Endothelial cell (in vitro differentiated cells): ENCODE measurements at regions not wholly inside any gene's neighbourhood (a gene's known extent, or its start where the extent isn't known, plus 50 kb on each side); places are given as distances from the start of the nearest gene placed in this dataset.

Source experiments
- DNase-seq: peaks from one replicate; pipeline ENCODE4 v3.0.0; 2021; ENCODE audit warnings: low spot score
- H3K27ac Mint-ChIP-seq: one replicate; pipeline ENCODE4 v1.8.0; 2021; ENCODE audit warnings: mixed read lengths, inconsistent platforms; ENCODE audit not compliant: unreplicated experiment
- H3K27me3 Mint-ChIP-seq: one replicate; pipeline ENCODE4 v1.8.0; 2021; ENCODE audit warnings: mild to moderate bottlenecking, moderate library complexity, mixed read lengths, inconsistent platforms; ENCODE audit not compliant: unreplicated experiment
- H3K36me3 Mint-ChIP-seq: one replicate; pipeline ENCODE4 v1.8.0; 2021; ENCODE audit warnings: mild to moderate bottlenecking, low read depth, mixed read lengths, inconsistent platforms; ENCODE audit not compliant: unreplicated experiment
- H3K4me1 Mint-ChIP-seq: one replicate; pipeline ENCODE4 v1.8.0; 2021; ENCODE audit warnings: mild to moderate bottlenecking, mixed read lengths, inconsistent platforms; ENCODE audit not compliant: unreplicated experiment
- H3K4me3 Mint-ChIP-seq: one replicate; pipeline ENCODE4 v1.8.0; 2021; ENCODE audit warnings: mild to moderate bottlenecking, mixed read lengths, inconsistent platforms; ENCODE audit not compliant: unreplicated experiment
- H3K9me3 Mint-ChIP-seq: one replicate; pipeline ENCODE4 v1.8.0; 2021; ENCODE audit warnings: mixed read lengths, inconsistent platforms; ENCODE audit not compliant: unreplicated experiment
- TF ChIP-seq, protein P1 (sequence below): fragments of 200-600 bp; sonication (generic); IDR thresholded peaks from one replicate; pipeline ENCODE4 v1.5.0; 2021; ENCODE audit warnings: antibody characterized with exemption; ENCODE audit not compliant: unreplicated experiment

- Mint-ChIP-seq H3K27me3 (no peaks in the 10 kb centered on the region), H3K27ac (no peak overlapping the region), H3K4me3 (no peak overlapping the region), H3K4me1 (no peaks in the 10 kb centered on the region), H3K9me3 (no peaks in the 10 kb centered on the region), H3K36me3 (no peaks in the 10 kb centered on the region)
- TF ChIP-seq, protein P1, sequence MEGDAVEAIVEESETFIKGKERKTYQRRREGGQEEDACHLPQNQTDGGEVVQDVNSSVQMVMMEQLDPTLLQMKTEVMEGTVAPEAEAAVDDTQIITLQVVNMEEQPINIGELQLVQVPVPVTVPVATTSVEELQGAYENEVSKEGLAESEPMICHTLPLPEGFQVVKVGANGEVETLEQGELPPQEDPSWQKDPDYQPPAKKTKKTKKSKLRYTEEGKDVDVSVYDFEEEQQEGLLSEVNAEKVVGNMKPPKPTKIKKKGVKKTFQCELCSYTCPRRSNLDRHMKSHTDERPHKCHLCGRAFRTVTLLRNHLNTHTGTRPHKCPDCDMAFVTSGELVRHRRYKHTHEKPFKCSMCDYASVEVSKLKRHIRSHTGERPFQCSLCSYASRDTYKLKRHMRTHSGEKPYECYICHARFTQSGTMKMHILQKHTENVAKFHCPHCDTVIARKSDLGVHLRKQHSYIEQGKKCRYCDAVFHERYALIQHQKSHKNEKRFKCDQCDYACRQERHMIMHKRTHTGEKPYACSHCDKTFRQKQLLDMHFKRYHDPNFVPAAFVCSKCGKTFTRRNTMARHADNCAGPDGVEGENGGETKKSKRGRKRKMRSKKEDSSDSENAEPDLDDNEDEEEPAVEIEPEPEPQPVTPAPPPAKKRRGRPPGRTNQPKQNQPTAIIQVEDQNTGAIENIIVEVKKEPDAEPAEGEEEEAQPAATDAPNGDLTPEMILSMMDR, result no peak
- DNase-seq, result no peak
Measured at GRCh38 chr1:80385650-80386049, 1379.1 kb upstream of the ADGRL4 start.

GRCh38 chr1:80384959-80385358 is 1378.4 kb upstream of the ADGRL4 start:
- Mint-ChIP-seq H3K27me3 (no peaks in the 10 kb centered on the region), H3K4me1 (no peaks in the 10 kb centered on the region), H3K27ac (no peak overlapping the region), H3K9me3 (no peaks in the 10 kb centered on the region), H3K36me3 (no peaks in the 10 kb centered on the region), H3K4me3 (no peak overlapping the region)
- DNase-seq, result no peak
- TF ChIP-seq, protein P1, result no peak

DNA sequence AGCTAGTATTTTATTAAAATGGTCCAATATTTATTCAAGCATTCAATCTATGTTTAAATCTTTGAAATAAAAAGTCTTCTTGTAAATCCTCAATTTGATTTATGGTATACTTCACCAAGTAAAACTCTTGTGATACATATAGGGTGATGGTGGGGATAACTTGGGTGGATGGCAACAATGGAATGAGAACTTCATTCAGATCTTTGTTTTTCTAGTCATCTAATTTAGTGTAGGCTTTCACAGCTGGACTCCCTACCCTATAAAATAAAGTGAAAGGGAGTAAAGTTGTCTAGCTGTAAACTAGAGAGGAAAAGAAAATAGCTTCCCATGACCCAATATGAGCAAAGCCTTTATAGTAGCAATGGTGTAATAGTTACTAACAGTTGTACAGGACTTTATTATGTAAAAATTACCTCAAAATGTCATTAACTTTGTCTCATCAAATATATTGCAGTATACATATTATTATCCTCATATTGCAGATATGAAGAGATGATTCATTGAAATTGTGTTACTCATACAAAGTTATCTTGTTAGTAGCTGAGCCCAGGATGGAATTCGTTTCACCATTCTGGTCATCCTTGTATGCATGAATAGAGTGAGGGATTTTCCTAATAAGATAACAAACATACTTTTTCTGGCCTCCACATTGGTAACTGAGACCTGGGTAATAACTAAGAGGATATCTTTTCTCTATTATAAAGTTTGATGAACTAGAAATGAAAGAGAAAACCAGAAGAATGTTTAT is 1377.7 kb upstream of the ADGRL4 start:
- H3K9me3 Mint-ChIP-seq, result no peaks in the 10 kb centered on the region
- H3K4me3 Mint-ChIP-seq, result no peak overlapping the region
- no peaks in the 10 kb centered on the region for H3K36me3 Mint-ChIP-seq
- H3K4me1 Mint-ChIP-seq, result no peaks in the 10 kb centered on the region
- DNase-seq, result no peak
- H3K27ac Mint-ChIP-seq, result no peak overlapping the region
- TF ChIP-seq, protein P1, result no peak
- H3K27me3 Mint-ChIP-seq, result no peaks in the 10 kb centered on the region

GRCh38 chr1:80375662-80376061 is 1369.1 kb upstream of the ADGRL4 start:
- no peak overlapping the region for H3K4me3 Mint-ChIP-seq
- H3K27me3 Mint-ChIP-seq, result no peaks in the 10 kb centered on the region
- DNase-seq, result no peak
- H3K4me1 Mint-ChIP-seq, result no peaks in the 10 kb centered on the region
- no peaks in the 10 kb centered on the region for H3K36me3 Mint-ChIP-seq
- no peak overlapping the region for H3K27ac Mint-ChIP-seq
- TF ChIP-seq, protein P1, result no peak
- no peaks in the 10 kb centered on the region for H3K9me3 Mint-ChIP-seq

DNA sequence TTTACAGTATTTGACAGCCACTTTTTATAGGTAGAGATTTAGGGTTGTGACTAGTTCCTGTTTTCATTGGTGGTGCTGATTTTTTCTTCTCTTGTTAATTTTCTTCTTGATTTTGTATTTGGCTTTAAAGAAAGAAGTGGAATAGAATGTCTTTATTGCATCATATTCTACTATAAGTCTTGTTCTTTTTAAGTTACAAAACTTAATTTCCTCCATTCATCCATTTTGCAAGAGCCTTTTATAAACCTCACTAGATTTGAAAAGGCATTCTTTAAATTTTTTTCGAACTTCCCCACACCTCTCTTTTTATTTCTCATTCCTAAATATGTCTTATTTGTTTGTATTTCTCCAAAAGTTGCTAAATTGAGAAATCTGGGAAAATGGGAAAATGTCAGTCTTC is 1368.6 kb upstream of the ADGRL4 start:
- Mint-ChIP-seq H3K4me3 (no peak overlapping the region), H3K9me3 (no peaks in the 10 kb centered on the region), H3K27me3 (no peaks in the 10 kb centered on the region), H3K27ac (no peak overlapping the region), H3K36me3 (no peaks in the 10 kb centered on the region), H3K4me1 (no peaks in the 10 kb centered on the region)
- no peak for DNase-seq
- TF ChIP-seq, protein P1, result no peak
